Endometrial microvascular endothelial cells (primary cell): ENCODE measurements at regions not wholly inside any gene's neighbourhood (a gene's known extent, or its start where the extent isn't known, plus 50 kb on each side); places are given as distances from the start of the nearest gene placed in this dataset.

Experiments used
- in situ Hi-C: cut with HindIII; loops from 2 replicates; pipeline ENCODE4 v1.10.0; 2017; ENCODE audit warnings: low sequenced_read_pairs, low pct_unique_long_range_greater_than_20kb; ENCODE audit errors: inconsistent ontology term

- in situ Hi-C loops: loop anchor here (25.0 kb wide), 2 partner anchors 181 to 256 kb away; no protein-coding TSS in a partner anchor
Measured at GRCh38 chr6:56356426-56356825, 109.0 kb upstream of the COL21A1 start.

GRCh38 chr6:56353860-56354259 is 106.5 kb upstream of the COL21A1 start:
- in situ Hi-C loops: loop anchor here (25.0 kb wide), 2 partner anchors 183 to 258 kb away; no protein-coding TSS in a partner anchor

GRCh38 chr6:56350628-56351260 is 103.4 kb upstream of the COL21A1 start:
- in situ Hi-C loops: loop anchor here (25.0 kb wide), 2 partner anchors 187 to 262 kb away; no protein-coding TSS in a partner anchor

- in situ Hi-C loops: no loop called here
Measured at GRCh38 chr6:56349194-56349593, 101.8 kb upstream of the COL21A1 start.

- in situ Hi-C loops: no loop called here
Measured at GRCh38 chr6:56348578-56348977, 101.2 kb upstream of the COL21A1 start.

GRCh38 chr6:56347526-56347925 is 100.1 kb upstream of the COL21A1 start:
- in situ Hi-C loops: no loop called here

- in situ Hi-C loops: no loop called here
Measured at GRCh38 chr6:56346958-56347357, 99.6 kb upstream of the COL21A1 start.

GRCh38 chr6:56345376-56345995 is 98.1 kb upstream of the COL21A1 start:
- in situ Hi-C loops: no loop called here

- in situ Hi-C loops: no loop called here
Measured at GRCh38 chr6:56343295-56343694, 95.9 kb upstream of the COL21A1 start.

- in situ Hi-C loops: no loop called here
Measured at GRCh38 chr6:56339524-56339923, 92.1 kb upstream of the COL21A1 start.

- in situ Hi-C loops: no loop called here
Measured at GRCh38 chr6:56335726-56336125, 88.3 kb upstream of the COL21A1 start.

- in situ Hi-C loops: no loop called here
Measured at GRCh38 chr6:56334937-56335336, 87.6 kb upstream of the COL21A1 start.

GRCh38 chr6:56329271-56330050 is 82.1 kb upstream of the COL21A1 start:
- in situ Hi-C loops: no loop called here

GRCh38 chr6:56328728-56329090 is 81.3 kb upstream of the COL21A1 start:
- in situ Hi-C loops: no loop called here

- in situ Hi-C loops: no loop called here
Measured at GRCh38 chr6:56327946-56328727, 80.8 kb upstream of the COL21A1 start.

GRCh38 chr6:56324396-56324795 is 77.0 kb upstream of the COL21A1 start:
- in situ Hi-C loops: no loop called here

- in situ Hi-C loops: no loop called here
Measured at GRCh38 chr6:56318851-56319250, 71.5 kb upstream of the COL21A1 start.

GRCh38 chr6:56314683-56315523 is 67.5 kb upstream of the COL21A1 start:
- in situ Hi-C loops: no loop called here
